K562 (cell line): ENCODE measurements at regions not wholly inside any gene's neighbourhood (a gene's known extent, or its start where the extent isn't known, plus 50 kb on each side); places are given as distances from the start of the nearest gene placed in this dataset.

Experiments
- ATAC-seq: fragments of 200-7000 bp; cut with Tn5 transposase; 3 replicates; pipeline ENCODE4 v1.9.1; 2020; ENCODE audit warnings: moderate library complexity
- BruUV-seq: library from RNA; stranded (reverse); fragments of 400-500 nt; replicated peaks from 2 replicates; lab custom pipeline; 2021; lab: Mats Ljungman, UMichigan
- CTCF ChIA-PET: fragments of 300-600 bp; formaldehyde crosslinking; extraction: SDS; loops from one replicate; lab custom pipeline; 2021; ENCODE audit warnings: low intra/inter-chr PET ratio; lab: Yijun Ruan, JAX
- POLR2A ChIA-PET: fragments of 300-600, 350-650 bp; sonication (Branson Sonifier 250); formaldehyde crosslinking; extraction: SDS; loops from one replicate; lab custom pipeline; 2021; ENCODE audit warnings: antibody characterized with exemption, inconsistent platforms; lab: Yijun Ruan, JAX
- DNase-seq, 4 experiments: peaks; one replicate each; pipeline versions ENCODE4 v3.0.0 to v3.0.0-alpha.2; 2011 to 2018; ENCODE audit warnings: low spot score in 3 of 4, mixed read lengths in 3 of 4; ENCODE audit errors: extremely low read depth in 1 of 4
- FAIRE-seq: peaks from 2 replicates; lab custom pipeline; 2011; peaks lifted over from hg19 to GRCh38; lab: Jason Lieb, UNC
- H2AFZ ChIP-seq: 2 replicates; pipeline ENCODE4 v1.6.0; 2011; ENCODE audit warnings: low read depth, low read length, control low read depth, inconsistent platforms
- H3K27ac ChIP-seq: fragments of 200-600 bp; 3 replicates; pipeline ENCODE4 v1.8.0; 2011; ENCODE audit warnings: low read depth, mild to moderate bottlenecking, control low read depth, inconsistent platforms, low read length, moderate library complexity, mixed read lengths; ENCODE audit errors: extremely low read depth
- H3K27me3 ChIP-seq, 2 experiments: fragments of 300-600 bp in 1 of 2; 2 replicates in 1 of 2; 3 replicates in 1 of 2; pipeline versions ENCODE4 v1.6.0 to v1.8.0; 2011; ENCODE audit warnings: inconsistent platforms in 2 of 2, low read length in 2 of 2, mild to moderate bottlenecking in 1 of 2, mixed read lengths in 1 of 2, moderate library complexity in 1 of 2; ENCODE audit not compliant: control insufficient read depth in 2 of 2, insufficient read depth in 2 of 2
- H3K36me3 ChIP-seq: fragments of 300-600 bp; 3 replicates; pipeline ENCODE4 v1.8.0; 2011; ENCODE audit warnings: mild to moderate bottlenecking, low read length, inconsistent platforms; ENCODE audit not compliant: control insufficient read depth, insufficient read depth
- H3K4me1 ChIP-seq, 2 experiments: fragments of 200-600 bp in 1 of 2; replicated peaks in 1 of 2; 2 replicates in 1 of 2; 3 replicates in 1 of 2; pipeline versions ENCODE4 v1.5.1 to v1.8.0; 2011; ENCODE audit warnings: inconsistent platforms in 2 of 2, low read length in 2 of 2, mild to moderate bottlenecking in 1 of 2, mixed read lengths in 1 of 2, moderate library complexity in 1 of 2; ENCODE audit not compliant: control insufficient read depth in 2 of 2, insufficient read depth in 2 of 2
- H3K4me2 ChIP-seq: 2 replicates; pipeline ENCODE4 v1.6.1; 2011; ENCODE audit warnings: low read length, control low read depth, inconsistent platforms, mixed read lengths; ENCODE audit not compliant: insufficient read depth
- H3K4me3 ChIP-seq: fragments of 200-600 bp; sonication (generic), shearing (Covaris generic); 2 replicates; pipeline ENCODE4 v1.5.1; 2016; ENCODE audit warnings: control low read depth, inconsistent platforms
- H3K79me2 ChIP-seq: fragments of 200-600 bp; 3 replicates; pipeline ENCODE4 v1.8.0; 2011; ENCODE audit warnings: low read length, inconsistent platforms; ENCODE audit not compliant: control insufficient read depth, insufficient read depth
- H3K9ac ChIP-seq, 2 experiments: 2 replicates each; pipeline versions ENCODE4 v1.6.0 to v1.6.1; 2011; ENCODE audit warnings: low read depth in 2 of 2, low read length in 2 of 2, control low read depth in 1 of 2, inconsistent platforms in 1 of 2, mild to moderate bottlenecking in 1 of 2, mixed read lengths in 1 of 2; ENCODE audit not compliant: insufficient read depth in 1 of 2
- H3K9me1 ChIP-seq: one replicate; pipeline ENCODE4 v1.6.0; 2011; ENCODE audit warnings: inconsistent platforms, mild to moderate bottlenecking, low read length, moderate library complexity; ENCODE audit not compliant: control insufficient read depth, insufficient read depth
- H3K9me3 ChIP-seq: replicated peaks from 2 replicates; pipeline ENCODE4 v1.5.1; 2011; ENCODE audit warnings: low read depth, low read length, inconsistent platforms; ENCODE audit not compliant: control insufficient read depth, insufficient read depth
- H4K20me1 ChIP-seq: replicated peaks from 2 replicates; pipeline ENCODE4 v1.6.1; 2011; ENCODE audit warnings: low read length, inconsistent platforms, mixed read lengths; ENCODE audit not compliant: control insufficient read depth, insufficient read depth
- BMI1 ChIP-seq: fragments of 150-350 bp; IDR thresholded peaks from 2 replicates; pipeline ENCODE4 v1.6.1; 2014; ENCODE audit warnings: low read length
- DIDO1 ChIP-seq: fragments of 450-650 bp; IDR thresholded peaks from 2 replicates; pipeline ENCODE4 v1.6.1; 2016; ENCODE audit warnings: low read depth, missing biosample characterization, missing genetic modification characterization
- FIP1L1 ChIP-seq: fragments of 200-400 bp; formaldehyde crosslinking; IDR thresholded peaks from 2 replicates; pipeline ENCODE4 v1.6.1; 2018; ENCODE audit warnings: mild to moderate bottlenecking, low read depth, low read length; ENCODE audit not compliant: poor library complexity, severe bottlenecking
- GTF2F1 ChIP-seq: IDR thresholded peaks from 2 replicates; pipeline ENCODE4 v1.6.1; 2011; ENCODE audit warnings: low read depth, low read length, improper control_type of control experiment
- HCFC1 ChIP-seq: IDR thresholded peaks from 2 replicates; pipeline ENCODE4 v1.6.1; 2012; ENCODE audit warnings: low read depth, low read length, improper control_type of control experiment
- LEF1 ChIP-seq: fragments of 450-650 bp; IDR thresholded peaks from 2 replicates; pipeline ENCODE4 v1.6.1; 2016; ENCODE audit warnings: mild to moderate bottlenecking
- MYC ChIP-seq, 2 experiments: fragments of 250-450 bp in 1 of 2; sonication (Bioruptor Pico) in 1 of 2; IDR thresholded peaks; 2 replicates each; pipeline versions ENCODE4 v1.5.1 to v1.6.1; 2012 to 2021; ENCODE audit warnings: low read depth in 2 of 2, borderline replicate concordance in 1 of 2, improper control_type of control experiment in 1 of 2, low read length in 1 of 2, mild to moderate bottlenecking in 1 of 2, moderate library complexity in 1 of 2
- PHTF2 ChIP-seq: fragments of 250-450 bp; sonication (Bioruptor Pico); IDR thresholded peaks from 2 replicates; pipeline ENCODE4 v1.5.0; 2021; ENCODE audit warnings: mild to moderate bottlenecking
- SMAD4 ChIP-seq: fragments of 250-450 bp; sonication (Bioruptor Pico); conservative IDR thresholded peaks from 2 replicates; pipeline ENCODE4 v1.8.0; 2021; ENCODE audit warnings: inconsistent platforms, mild to moderate bottlenecking, moderate library complexity
- SMARCA5 ChIP-seq: fragments of 450-650 bp; IDR thresholded peaks from 2 replicates; pipeline ENCODE4 v1.6.1; 2016
- ZBTB26 ChIP-seq: fragments of 450-650 bp; formaldehyde crosslinking; IDR thresholded peaks from 2 replicates; pipeline ENCODE4 v1.4.0; 2022; ENCODE audit warnings: missing genetic modification characterization
- ZNF507 ChIP-seq: conservative IDR thresholded peaks from 2 replicates; pipeline ENCODE4 v1.6.1; 2017; ENCODE audit warnings: missing genetic modification characterization, missing compliant biosample characterization
- WGBS: fragments of 100-300 bp; shearing (Covaris generic); methylation state at CpG from one replicate; pipeline ENCODE4 v1.1.6; 2016; ENCODE audit warnings: low coverage, mixed read lengths; ENCODE audit not compliant: insufficient coverage; ENCODE audit errors: missing lambda C conversion rate; 5-methylcytosine and 5-hydroxymethylcytosine counted together
- in situ Hi-C: fragments of 300-500 bp; cut with MboI; formaldehyde crosslinking; loops from 4 replicates; pipeline ENCODE4 v1.15.0; 2018; ENCODE audit warnings: inconsistent platforms, mixed read lengths
- intact Hi-C: fragments of 100-400 bp; cut with micrococcal nuclease; formaldehyde crosslinking; loops from 2 replicates; pipeline ENCODE4 v1.14.2; 2022

- TF ChIP-seq MYC (IDR thresholded peaks at IDR 0.05; ENCODE audit: low read depth, low read length) (peak; percentile 48; the same call in 1 of the 2 replicates), MYC (CRISPR knock-in tag; IDR thresholded peaks at IDR 0.05; ENCODE audit: borderline replicate concordance, low read depth) (no peak)
These were observed 101.1 kb upstream of the RET start (continued) for GRCh38 chr10:42975558-42976340.

DNA sequence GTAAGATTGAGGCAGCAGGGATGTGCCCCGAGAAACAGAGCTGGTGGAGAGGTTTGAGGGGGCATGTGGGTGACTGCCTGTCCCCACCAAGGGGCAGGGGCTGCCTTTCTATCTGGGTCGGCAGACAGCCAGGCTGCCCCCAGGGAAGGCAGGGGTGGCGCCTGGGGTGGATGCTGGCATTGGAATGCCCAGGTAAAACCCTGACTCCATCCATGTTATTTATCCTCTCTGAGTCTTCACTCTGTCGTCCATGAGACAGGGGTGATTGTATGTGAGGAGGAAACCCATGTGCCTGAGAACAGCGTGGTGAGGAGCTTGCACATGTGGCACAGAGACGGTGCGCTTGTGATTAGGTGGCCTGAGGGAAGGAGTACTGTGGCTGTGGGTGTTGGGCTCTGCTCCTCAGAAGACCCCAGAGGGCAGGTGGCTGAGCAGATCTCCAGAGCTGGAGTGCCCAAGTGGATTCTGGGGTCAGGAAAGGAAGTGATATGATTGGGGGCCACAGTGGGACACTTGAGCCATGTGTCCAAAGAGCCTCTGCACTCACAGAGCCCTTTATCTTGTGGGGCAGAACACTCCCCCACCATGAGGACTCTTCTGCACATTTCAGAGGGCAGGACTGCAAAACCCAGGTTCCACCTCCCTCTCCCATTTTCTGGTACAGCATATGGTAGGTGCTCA lies 100.4 kb upstream of the RET start:
- Histone ChIP-seq H3K9me3 (no peaks in the 10 kb centered on the region), H2AFZ (no peak overlapping the region), H3K9me1 (no peaks in the 10 kb centered on the region), H3K4me2 (no peak overlapping the region), H3K4me3 (no peak overlapping the region), H3K4me1 (peaks cover 0 to 20% of the 10 kb centered on the region in 2 experiments; a peak in 3 of 5 replicates), H3K9ac (no peak overlapping the region), H3K79me2 (no peaks in the 10 kb centered on the region), H3K36me3 (no peaks in the 10 kb centered on the region), H3K27me3 (peaks cover 0 to 33% of the 10 kb centered on the region in 2 experiments; a peak in 4 of 5 replicates), H4K20me1 (no peaks in the 10 kb centered on the region), H3K27ac (no peak overlapping the region)
- no peak for TF ChIP-seq ZBTB26 (CRISPR knock-in tag)
- TF ChIP-seq GTF2F1, result no peak
- TF ChIP-seq SMAD4 (CRISPR knock-in tag), result no peak
- no peak for TF ChIP-seq PHTF2
- TF ChIP-seq HCFC1, result no peak
- TF ChIP-seq LEF1, result no peak
- no peak for TF ChIP-seq ZNF507 (tag)
- TF ChIP-seq DIDO1 (tag), result no peak
- TF ChIP-seq FIP1L1, result no peak
- TF ChIP-seq BMI1, result no peak
- no peak for TF ChIP-seq SMARCA5
- ChIA-PET CTCF (no interaction called here), POLR2A (interaction anchor here (0.8 to 1.1 kb wide), 2 partner anchors 10 to 13 kb away, joined by 3 to 4 read pairs; no protein-coding TSS in a partner anchor)
- DNase-seq (no peak), ATAC-seq (no peak), FAIRE-seq (no peak)
- no TSS peak for BruUV-seq
- intact Hi-C loops, result loop anchor here (5.0 kb wide), 1 partner anchor 109 kb away; no protein-coding TSS in a partner anchor
- WGBS, result 4% methylated on average over 7 of the region's 7 CpGs
- in situ Hi-C loops, result no loop called here
